Renal pelvis (tissue), 1 donor: ENCODE measurements at regions not wholly inside any gene's neighbourhood (a gene's known extent, or its start where the extent isn't known, plus 50 kb on each side); places are given as distances from the start of the nearest gene placed in this dataset.
A peak's percentile ranks its signal among the peaks of the same experiment; 100 is the strongest.

Experiments used
- DNase-seq: peaks from one replicate; pipeline ENCODE4 v3.0.0-alpha.2; 2013

DNA sequence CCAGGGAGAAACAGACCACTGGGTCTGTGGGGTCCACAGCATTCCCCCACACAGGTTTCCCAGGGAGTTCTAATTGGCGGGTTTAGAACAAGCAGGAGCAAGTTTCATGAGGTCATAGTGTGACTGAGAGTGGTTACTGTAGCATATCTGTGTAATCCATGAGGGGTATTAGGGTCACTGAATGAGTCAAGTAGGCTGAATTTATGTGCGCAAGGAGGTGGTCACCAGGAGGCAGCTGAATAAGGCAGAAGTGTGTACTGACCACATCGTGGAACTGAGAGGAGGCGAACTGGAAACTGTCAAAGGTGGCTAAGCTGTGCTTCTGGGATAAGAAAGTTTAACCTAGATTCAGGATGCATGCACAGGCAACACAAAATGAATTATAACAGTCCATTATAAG lies 876.0 kb downstream of the METTL15 start:
- DNase-seq, result peak; percentile 19

DNA sequence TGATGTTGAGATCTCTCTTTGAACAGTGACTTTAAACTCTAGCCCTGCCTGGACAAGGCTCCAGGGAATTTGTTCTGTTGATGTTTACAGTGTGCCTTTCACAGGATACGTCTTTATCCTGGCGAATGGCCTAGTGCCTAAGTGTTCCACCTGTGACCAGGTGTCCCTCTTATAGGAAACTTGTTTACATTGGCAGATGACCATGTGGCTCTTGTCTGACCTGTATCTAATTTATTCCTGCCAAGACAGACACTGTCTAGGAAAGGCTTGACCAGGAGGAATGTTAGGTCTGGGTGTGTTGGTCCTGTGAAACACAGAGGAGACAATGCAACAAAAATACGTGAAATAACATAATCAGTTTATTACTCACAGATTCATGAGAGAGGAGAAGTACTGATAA lies 875.6 kb downstream of the METTL15 start:
- no peak for DNase-seq

DNA sequence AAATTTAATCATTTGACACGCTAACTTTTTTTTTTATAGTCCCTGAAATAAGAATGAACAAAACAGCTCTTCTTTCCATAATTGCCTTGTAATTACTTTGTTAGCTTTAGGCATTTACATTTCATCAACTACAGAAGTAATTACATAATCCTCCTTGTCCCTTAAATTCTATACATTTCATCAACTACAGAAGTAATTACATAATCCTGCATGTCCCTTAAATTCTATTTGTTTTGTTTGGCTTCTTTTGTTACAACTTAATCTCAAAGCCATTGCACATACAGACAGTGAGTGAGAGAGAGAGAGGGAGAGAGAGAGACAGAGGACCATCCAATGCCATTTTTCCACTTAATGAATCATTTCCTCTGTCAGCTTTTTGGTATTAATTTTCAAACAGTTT lies 873.2 kb downstream of the METTL15 start:
- DNase-seq, result no peak

DNA sequence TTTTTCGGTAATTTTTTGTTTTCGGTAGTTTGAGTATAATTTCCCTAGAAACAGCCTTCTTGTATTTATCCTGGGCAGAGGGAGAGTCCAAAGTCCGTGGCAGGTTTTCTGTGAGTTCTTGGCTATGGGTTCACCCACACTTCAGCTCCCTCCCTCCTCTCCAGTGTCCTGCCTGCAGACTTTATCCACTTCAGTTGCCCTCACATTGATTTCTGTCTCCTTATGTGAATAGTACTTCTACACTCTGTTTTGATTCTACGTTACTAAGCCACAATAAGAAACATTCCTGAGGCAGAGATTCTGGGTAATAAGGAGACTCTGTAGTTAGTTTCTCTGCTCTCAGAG lies 868.6 kb downstream of the METTL15 start:
- DNase-seq, result no peak

DNA sequence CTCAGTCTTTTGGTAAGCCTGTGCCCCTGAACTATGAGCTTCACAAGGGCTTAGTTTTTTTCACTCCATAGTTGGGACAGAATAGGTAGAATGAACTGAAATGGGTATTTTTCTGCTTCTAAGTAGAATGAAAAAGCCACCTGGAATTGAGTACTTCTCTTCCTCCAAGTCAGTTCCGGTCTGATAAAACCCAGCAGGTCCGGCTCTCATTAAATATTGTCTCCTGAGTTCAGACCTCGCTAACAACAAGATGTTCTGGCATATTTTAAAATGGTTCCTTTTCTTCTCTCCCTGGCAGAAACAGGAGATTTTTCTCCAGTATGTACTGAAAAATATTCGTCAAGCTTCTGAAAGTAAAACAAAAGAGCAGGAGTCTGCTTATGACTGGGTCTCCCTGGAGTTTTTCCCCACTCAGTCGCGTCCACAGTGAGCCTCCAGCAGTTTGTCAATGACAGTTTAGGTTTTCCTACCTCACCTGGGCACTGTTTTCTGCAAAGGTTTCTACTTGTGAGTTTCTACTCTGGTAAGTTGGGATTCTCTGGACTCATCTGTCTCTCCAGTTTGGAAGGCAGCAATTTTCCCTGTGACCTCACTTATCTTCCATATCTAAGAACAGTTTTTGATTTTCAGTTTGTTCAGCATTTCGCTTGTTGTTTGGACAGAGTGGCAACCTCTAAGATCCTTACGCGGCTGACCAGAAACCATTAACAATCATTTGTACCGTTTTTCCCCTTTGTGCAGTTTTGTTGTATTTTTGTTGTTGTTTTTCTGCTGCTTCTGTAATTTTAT lies 868.0 kb downstream of the METTL15 start:
- no peak for DNase-seq

DNA sequence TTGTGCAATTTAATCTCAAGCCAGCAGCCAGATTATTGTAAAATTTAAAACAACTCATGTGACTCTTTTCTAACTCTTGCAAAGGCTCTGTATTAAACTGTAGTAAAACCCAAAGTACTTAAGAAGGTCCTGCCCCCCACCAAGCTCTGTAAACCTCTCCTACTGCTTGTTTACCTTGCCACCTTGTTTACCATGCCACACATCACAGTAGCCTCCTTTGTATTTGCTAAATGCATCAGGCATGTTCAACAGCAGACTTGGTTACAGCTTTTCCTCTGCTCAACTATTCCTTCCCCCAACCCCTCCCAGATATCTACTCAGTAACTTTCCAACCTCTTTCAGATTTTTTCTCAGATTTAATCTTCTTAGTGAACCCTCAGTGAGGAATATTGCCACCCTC lies 861.6 kb downstream of the METTL15 start:
- DNase-seq, result no peak

DNA sequence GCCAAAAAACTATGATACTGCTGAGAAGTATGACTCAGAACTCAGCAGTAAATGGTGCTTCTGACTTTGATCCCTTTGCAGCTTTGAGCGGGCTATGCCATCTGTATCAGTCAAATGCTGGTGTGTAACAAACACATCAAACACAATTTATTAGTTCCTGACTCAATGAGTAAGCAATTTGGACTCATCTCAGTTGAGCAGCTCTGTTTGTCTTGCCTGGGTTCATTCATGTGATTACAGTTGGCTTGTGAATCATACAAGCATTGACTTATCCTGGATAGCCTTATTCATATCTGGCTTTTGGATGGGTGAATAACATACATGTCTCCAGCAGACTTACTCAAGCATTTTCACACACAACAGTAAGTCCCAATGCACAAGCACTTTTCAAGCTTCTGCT lies 858.8 kb downstream of the METTL15 start:
- DNase-seq, result no peak

DNA sequence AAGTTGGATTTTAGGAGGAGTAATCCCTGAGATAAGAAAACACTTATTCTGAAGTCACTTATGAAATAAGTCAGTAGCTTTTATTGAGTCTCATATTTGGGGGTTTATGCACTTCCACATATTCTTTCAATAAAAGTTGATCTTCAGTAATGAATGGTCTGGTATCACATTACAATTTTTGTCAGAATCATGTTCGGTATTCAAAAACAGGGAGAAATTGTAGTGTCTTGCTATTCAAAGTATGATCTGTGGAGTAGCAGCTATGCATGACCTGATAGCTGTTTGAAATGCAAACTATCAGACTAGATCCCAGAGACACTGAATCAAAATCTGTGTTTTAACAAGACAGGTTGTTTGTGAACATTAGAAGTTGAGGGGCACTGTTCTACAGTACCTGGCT lies 857.6 kb downstream of the METTL15 start:
- DNase-seq, result no peak

DNA sequence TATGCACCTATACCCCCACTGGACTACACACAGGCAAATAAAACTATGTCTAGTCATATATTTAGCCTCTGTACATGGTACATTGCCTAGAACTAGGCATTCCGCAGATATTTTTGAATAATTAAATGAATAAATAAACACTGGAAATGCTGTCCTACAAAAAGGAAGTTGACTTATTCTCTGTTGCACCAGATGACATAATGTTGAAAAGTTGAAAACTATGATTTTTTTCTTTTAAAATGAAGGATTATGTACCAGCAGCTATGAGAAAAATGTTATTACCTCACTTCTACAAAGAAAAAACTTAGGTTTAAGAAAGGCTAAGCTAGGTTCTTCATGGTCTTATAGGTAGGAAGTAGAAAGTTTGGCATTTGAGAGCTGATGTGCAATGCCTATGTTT lies 856.6 kb downstream of the METTL15 start:
- DNase-seq, result no peak

DNA sequence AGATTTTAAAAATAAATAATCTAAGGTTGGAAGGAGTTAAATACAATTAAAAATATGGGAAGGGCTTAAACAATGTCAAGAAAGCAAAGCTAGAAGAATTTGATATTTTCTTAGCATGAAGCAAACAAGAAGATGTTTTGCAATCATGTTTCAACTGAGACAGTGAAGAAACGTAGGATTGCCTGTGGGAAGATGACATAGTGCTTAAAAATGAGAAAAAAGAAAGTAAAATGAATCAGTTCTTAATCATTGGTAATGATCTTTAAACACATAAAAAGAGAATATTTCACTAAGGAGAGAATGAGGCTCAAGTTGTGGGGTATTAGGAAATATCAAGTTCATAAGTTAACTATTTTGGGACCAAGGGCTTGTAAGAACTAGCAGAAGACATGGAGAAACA lies 855.0 kb downstream of the METTL15 start:
- DNase-seq, result no peak

DNA sequence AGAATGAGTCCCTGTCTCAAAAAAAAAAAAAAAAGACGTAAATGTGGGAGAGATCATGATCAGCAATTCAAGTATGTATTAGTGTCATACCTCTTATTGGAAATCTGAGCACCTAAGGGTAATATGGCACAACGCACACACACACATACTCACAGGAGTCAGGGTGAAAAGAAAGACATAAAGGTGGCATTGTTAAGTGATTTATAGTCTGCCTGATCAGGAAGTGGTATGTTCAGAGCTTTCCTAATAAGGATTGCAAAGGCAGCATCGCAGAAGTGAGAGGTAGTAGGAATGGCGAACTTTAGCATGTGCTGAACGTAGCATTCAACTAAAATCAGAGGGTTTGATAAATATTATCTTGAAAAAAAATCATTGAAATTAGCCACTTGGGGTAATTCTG lies 854.3 kb downstream of the METTL15 start:
- DNase-seq, result no peak

DNA sequence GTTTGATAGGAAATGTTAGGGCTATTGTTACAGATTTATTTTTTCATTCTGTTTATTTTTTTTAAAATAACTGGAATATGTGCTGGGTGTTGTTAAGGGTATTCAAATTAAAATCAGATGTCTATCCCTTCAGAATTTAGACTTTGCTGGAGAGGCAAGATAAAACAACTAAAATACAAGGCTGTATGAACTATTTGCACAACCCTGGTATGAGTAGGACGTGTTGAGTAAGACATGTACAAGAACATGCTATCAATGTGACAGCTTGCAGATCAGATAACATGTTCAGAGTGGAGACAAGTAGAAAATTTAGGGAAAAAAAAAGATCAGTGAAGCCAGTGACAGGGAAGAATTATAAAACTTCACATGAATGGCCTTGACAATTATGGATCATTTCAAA lies 853.5 kb downstream of the METTL15 start:
- DNase-seq, result no peak

DNA sequence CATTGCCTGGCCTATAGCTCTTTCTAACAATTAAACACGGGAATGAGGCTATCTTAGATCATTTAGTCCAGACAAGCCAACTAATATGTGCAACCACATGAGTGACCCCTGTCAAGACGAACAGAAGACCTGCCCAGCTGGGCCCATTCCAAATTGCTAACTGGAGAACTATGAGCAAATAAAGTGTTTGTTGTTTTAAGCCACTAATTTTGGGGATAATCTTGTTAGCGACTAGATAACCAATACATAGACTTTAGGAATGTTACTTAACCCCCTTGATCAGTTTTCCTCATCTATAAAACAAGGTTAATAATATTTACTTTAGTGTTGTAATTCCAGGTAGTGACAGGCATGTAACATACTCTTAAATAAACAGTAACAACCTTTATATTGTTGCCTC lies 848.3 kb downstream of the METTL15 start:
- no peak for DNase-seq

DNA sequence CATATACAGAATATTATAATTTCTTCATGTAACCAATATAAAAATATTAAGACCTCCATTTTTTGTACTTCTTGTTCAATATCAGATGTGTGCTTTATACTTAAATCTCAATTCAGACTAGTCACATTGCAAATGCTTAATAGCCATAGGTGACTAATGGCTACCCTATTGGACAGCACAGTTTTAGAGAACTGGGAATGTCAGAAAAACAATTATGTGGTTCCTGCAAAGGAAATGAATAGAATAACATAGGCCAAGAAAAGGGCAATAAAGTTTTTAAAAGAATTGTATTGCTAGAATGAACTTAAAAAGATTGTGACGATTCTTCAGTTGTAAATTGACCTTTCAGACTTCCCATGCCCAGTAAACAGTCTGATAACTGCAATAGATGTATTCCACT lies 843.0 kb downstream of the METTL15 start:
- DNase-seq, result no peak

DNA sequence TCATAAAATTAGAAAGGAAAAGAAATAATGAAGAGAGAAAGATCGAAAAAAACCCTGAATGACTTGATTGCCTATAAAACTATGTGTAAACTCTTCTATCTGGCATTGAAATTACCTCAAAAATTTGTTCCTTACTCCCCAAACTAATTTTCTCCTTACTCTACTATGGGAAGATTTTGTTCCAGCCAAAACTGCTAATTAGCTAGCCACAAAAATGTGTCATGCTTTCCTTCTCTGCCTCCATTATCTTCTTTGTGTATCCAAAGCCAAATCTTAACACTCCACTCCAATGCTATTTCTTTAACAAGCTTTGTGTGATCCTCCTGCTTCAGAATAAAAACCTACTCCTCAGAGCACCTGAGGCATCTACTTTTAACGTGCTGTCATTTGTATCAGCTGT lies 831.2 kb downstream of the METTL15 start:
- DNase-seq, result no peak

DNA sequence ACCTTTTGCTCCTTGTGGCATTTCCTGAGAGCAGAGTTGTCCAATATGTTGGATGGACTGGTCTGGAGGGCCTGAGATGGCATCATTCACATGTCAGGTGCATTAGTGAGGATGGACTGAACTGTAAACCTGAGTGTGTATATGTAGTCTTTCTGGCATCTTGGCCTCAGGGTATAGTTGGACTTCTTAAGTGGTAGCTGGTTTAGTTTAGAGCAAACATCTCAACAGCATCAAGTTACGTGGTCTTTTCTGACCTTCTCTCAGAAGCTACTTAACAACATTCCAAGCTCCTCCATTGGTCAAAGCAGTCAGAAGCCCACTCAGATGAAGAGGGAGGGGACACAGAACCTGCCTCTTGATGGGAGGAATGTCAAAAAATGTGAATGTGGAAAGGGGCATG lies 829.9 kb downstream of the METTL15 start:
- DNase-seq, result no peak

DNA sequence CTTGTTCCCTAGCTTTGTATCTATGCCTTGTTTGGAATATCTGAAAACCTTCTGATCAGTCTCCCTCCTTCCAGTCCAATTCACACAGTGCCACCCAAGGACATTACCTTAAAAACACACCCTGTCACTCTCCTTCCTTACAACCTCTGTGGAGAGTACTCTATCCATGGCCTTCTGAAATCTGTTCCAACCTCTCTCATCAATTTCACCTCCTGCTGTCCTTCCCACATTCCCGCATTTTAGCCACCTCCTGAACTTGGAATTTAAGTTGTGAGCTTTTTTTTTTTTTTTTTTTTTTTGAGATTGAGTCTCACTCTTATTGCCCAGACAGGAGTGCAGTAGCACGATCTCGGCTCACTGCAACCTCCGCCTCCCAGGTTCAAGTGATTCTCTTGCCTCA lies 824.8 kb downstream of the METTL15 start:
- DNase-seq, result no peak

DNA sequence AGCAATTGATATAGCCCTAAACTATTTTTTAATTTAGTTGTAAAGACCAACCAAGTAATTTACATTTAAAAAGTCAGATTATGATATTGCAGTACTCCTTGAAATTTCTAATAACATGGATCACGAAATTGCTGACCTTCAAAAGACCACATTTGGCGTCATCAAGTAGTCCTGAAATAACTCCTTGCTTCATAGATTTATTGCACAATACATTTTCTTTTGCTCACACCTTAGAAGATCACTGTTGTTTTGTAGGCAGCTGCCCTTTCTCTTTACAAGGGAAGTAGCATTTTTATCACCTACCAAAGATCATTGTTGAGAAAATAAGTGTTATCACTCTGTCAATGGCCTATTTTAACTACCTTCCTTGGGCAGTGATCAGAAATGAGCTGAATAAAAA lies 815.8 kb downstream of the METTL15 start:
- no peak for DNase-seq

DNA sequence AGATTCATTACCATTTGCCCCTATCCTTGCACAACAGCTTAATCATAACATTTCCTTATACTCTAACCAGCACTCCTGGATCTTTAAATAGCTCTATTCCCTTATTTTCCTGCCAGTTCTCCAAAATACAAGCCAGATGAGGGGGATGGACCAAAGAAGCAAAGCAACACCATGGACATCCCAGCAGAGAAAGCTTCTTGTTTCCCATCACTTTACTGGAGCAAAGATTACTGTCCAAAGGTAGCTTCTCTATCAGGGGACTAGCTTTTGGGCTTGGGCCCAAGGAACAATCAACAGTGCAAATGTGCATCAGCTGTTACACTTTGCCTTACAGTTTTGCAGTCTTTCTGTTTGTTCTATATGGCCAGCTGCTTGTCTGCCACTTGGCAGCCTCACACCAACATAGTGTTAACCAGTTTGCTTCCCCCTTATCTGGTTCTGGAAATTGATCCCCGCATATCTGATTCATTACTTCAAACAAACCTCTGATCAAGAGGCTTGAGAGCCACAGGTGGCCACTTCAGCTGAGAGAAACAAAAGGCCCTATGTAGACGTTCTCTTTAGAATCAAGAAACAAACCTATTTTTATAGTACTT lies 814.3 kb downstream of the METTL15 start:
- no peak for DNase-seq

DNA sequence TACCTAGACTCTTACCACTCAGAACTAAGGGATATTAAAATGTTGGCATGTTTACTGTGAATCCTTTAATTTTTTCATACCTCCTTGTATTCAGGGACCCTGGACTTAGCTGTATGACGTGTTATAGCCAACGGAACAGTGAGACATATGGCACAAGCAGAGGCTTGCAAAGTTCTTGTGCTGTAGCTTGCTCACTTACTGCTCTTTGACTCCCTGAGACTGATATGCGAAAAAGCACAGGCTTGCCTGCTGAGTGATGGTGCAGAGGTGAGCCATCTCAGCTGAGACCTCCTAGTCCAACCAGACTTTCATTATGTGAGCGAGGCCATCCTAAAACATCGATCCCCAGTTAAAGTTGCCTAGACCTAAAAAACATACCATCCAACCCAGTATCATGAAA lies 811.0 kb downstream of the METTL15 start:
- DNase-seq, result no peak

DNA sequence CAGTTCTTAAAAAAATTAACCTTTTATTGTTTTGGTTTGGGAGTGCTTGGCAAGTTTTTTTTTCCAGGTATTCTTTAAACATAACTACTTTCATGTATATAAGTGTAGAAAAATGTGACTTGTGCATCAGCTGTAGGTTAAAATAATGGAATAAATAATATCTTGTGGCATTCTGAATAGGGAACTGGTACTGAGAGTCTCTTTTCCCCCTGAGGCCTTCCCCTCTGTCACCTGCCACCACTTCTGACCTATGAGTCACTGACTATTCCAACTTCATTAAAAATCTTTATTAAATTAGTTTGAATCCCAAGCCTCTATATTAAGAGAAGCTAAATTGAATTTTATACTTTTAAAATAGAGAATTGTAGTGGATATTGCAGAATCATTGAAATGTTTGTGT lies 805.7 kb downstream of the METTL15 start:
- DNase-seq, result no peak

DNA sequence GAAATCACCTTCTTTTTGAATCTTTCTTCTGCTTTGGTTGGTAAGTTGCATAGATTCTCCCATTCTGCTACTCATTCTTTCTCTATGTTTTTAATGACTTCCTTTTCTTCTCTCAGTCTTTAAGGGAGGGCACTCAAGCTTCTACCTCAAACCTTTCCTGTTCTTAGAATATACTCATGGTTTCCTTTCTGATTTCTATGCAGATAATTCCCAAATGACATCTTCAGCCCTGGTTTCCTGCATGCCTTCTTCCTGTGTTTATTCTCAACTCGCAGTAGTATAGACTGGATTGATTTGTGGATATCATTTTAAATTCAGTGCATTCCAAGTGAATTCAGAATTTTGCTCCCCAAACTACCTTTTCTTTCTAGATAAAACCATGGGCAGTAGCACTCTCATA lies 803.6 kb downstream of the METTL15 start:
- DNase-seq, result no peak

DNA sequence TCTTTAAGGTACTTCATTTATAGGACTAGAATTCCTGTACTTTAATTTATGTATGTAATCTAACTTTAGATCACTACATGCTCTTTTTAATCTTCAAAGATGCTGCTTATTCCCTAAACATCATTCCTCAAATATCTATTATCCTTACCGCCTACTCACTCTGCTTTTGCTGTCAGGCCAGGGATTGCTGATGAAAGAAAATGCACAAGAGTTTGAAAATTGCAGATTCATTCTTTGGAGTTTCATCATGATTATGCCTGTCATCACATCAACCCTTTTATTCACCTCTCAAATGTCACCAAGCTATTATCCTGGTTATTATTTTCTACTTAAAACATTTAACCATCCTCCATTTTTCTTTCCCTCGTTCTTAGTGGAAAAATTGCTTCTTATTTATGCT lies 802.7 kb downstream of the METTL15 start:
- DNase-seq, result no peak

DNA sequence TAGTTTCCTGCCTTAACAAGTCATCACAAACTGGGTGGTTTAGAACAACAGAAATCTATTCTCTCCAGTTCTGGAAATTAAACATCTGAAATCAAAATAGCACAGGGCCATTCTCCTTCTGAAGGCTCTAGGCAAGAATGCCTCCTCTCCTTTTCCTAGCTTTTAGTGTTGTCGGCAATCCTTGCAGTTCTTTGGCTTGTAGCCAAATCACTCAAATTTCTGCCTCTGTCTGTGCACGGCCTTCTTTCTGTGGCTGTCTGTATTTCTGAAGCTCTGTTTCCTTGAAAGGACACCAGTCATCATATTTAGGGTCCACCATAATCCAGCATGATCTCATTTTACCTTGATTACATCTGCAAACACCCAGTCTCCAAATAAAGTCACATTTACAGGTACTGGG lies 795.5 kb downstream of the METTL15 start:
- DNase-seq, result no peak
